Calu3 (cell line): ENCODE measurements at regions not wholly inside any gene's neighbourhood (a gene's known extent, or its start where the extent isn't known, plus 50 kb on each side); places are given as distances from the start of the nearest gene placed in this dataset.

Experiments used
- BruUV-seq: library from RNA; stranded (reverse); fragments of 400-500 nt; replicated peaks from 2 replicates; lab custom pipeline; 2021; lab: Mats Ljungman, UMichigan
- CTCF ChIA-PET: fragments of 300-600 bp; sonication (Branson Sonifier 250); formaldehyde crosslinking; loops from one replicate; lab custom pipeline; 2022; ENCODE audit warnings: antibody characterized with exemption; lab: Charles Lee
- DNase-seq: peaks from one replicate; pipeline ENCODE4 v3.0.0; 2022
- H3K27ac Mint-ChIP-seq: one replicate; pipeline ENCODE4 v1.8.0; 2022; ENCODE audit warnings: mixed read lengths; ENCODE audit not compliant: unreplicated experiment
- H3K27me3 Mint-ChIP-seq: one replicate; pipeline ENCODE4 v1.8.0; 2022; ENCODE audit warnings: mixed read lengths; ENCODE audit not compliant: unreplicated experiment
- H3K36me3 Mint-ChIP-seq: one replicate; pipeline ENCODE4 v1.8.0; 2022; ENCODE audit warnings: mild to moderate bottlenecking, moderate library complexity, mixed read lengths; ENCODE audit not compliant: insufficient read depth, unreplicated experiment
- H3K4me1 Mint-ChIP-seq: one replicate; pipeline ENCODE4 v1.8.0; 2022; ENCODE audit warnings: mild to moderate bottlenecking, low read depth, mixed read lengths; ENCODE audit not compliant: unreplicated experiment
- H3K4me3 Mint-ChIP-seq: one replicate; pipeline ENCODE4 v1.8.0; 2022; ENCODE audit warnings: mild to moderate bottlenecking, low read depth, moderate library complexity, mixed read lengths; ENCODE audit not compliant: unreplicated experiment
- H3K9me3 Mint-ChIP-seq: one replicate; pipeline ENCODE4 v1.8.0; 2022; ENCODE audit warnings: low read depth, mixed read lengths; ENCODE audit not compliant: unreplicated experiment
- intact Hi-C: fragments of 100-400 bp; cut with micrococcal nuclease; formaldehyde crosslinking; loops from one replicate; pipeline ENCODE4 v1.10.0; 2022; ENCODE audit not compliant: unreplicated experiment
- TF ChIP-seq, protein P1 (sequence below): fragments of 200-600 bp; IDR thresholded peaks from one replicate; pipeline ENCODE4 v1.8.0; 2022; ENCODE audit warnings: antibody characterized with exemption; ENCODE audit not compliant: unreplicated experiment

DNA sequence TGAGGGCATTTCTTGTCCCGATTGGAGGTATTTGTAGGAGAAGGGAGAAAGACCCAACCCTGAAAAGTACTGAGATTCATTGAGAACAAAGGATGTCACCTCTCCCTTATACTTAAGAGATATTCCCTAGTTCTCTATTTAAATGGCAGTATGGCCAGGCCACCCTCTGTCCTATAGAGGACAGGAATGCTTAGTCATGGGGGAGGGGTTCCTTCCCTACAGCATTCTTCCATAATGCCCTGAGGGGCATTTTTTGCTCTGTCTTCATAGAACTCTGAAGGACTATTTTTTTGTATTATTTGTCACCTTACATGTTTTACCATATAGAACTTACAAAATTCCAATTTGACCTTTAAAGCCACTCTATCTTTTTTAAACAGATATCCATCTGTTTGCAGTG, 176.3 kb downstream of the TMEM161B start:
- TF ChIP-seq, protein P1, sequence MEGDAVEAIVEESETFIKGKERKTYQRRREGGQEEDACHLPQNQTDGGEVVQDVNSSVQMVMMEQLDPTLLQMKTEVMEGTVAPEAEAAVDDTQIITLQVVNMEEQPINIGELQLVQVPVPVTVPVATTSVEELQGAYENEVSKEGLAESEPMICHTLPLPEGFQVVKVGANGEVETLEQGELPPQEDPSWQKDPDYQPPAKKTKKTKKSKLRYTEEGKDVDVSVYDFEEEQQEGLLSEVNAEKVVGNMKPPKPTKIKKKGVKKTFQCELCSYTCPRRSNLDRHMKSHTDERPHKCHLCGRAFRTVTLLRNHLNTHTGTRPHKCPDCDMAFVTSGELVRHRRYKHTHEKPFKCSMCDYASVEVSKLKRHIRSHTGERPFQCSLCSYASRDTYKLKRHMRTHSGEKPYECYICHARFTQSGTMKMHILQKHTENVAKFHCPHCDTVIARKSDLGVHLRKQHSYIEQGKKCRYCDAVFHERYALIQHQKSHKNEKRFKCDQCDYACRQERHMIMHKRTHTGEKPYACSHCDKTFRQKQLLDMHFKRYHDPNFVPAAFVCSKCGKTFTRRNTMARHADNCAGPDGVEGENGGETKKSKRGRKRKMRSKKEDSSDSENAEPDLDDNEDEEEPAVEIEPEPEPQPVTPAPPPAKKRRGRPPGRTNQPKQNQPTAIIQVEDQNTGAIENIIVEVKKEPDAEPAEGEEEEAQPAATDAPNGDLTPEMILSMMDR, result no peak
- no peaks in the 10 kb centered on the region for H3K36me3 Mint-ChIP-seq
- DNase-seq, result no peak

GRCh38 chr5:88090506-88090905, 178.1 kb downstream of the TMEM161B start:
- TF ChIP-seq, protein P1, result no peak
- no peaks in the 10 kb centered on the region for H3K4me1 Mint-ChIP-seq

More for the DNA sequence above, 176.3 kb downstream of the TMEM161B start:
- Mint-ChIP-seq H3K4me3 (no peak overlapping the region), H3K27ac (no peak overlapping the region), H3K9me3 (no peaks in the 10 kb centered on the region), H3K27me3 (no peaks in the 10 kb centered on the region), H3K4me1 (no peaks in the 10 kb centered on the region)
- intact Hi-C loops, result no loop called here
- CTCF ChIA-PET, result no interaction called here
- no TSS peak for BruUV-seq

DNA sequence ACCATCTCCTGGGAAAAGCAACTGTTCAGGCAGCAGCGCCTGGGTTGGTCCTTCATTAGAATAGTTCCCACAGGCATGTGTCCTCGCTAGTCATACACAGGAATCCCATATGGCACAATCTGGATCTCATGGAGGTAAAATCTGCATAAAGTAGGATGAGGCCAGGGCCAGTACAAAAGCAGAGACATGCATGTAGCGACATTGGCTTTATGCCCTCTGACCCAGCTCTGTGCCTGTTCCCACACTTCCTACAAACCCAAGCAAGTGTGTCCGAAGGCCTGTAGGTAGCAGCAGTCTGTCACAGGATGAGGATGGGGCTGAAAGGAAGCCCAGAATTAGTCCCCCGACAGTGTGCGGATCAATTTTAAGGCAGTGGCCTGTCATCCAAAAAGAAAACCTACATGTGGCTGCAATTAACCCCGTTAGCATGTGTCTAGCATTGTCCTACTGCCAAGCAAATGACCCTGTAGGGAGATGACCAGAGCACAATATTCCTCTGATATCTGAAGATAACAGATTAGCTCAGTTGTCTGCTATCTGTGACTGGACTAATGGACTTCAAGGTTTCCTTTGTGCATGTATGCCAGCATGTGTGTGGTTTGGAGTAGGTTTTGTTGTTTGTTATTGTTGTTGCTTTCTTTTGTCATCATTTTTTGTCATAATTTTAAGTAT, 178.8 kb downstream of the TMEM161B start:
- Mint-ChIP-seq H3K27ac (no peak overlapping the region), H3K27me3 (no peaks in the 10 kb centered on the region)

More at GRCh38 chr5:88090506-88090905, 178.1 kb downstream of the TMEM161B start:
- intact Hi-C loops, result no loop called here
- CTCF ChIA-PET, result no interaction called here
- Mint-ChIP-seq H3K4me3 (no peak overlapping the region), H3K36me3 (no peaks in the 10 kb centered on the region), H3K9me3 (no peaks in the 10 kb centered on the region), H3K27me3 (no peaks in the 10 kb centered on the region), H3K27ac (no peak overlapping the region)
- DNase-seq, result no peak
- BruUV-seq, result no TSS peak

GRCh38 chr5:88085462-88085861, 183.2 kb downstream of the TMEM161B start:
- no peak overlapping the region for H3K4me3 Mint-ChIP-seq
- no TSS peak for BruUV-seq

More for the DNA sequence above, 178.8 kb downstream of the TMEM161B start:
- intact Hi-C loops, result no loop called here
- Mint-ChIP-seq H3K4me1 (no peaks in the 10 kb centered on the region), H3K4me3 (no peak overlapping the region), H3K9me3 (no peaks in the 10 kb centered on the region), H3K36me3 (no peaks in the 10 kb centered on the region)
- no TSS peak for BruUV-seq
- no peak for DNase-seq
- TF ChIP-seq, protein P1, result no peak
- CTCF ChIA-PET, result interaction anchor here (0.6 kb wide), 1 partner anchor 1224 kb away, joined by 3 read pairs; no protein-coding TSS in a partner anchor

More at GRCh38 chr5:88085462-88085861, 183.2 kb downstream of the TMEM161B start:
- Mint-ChIP-seq H3K36me3 (no peaks in the 10 kb centered on the region), H3K27me3 (no peaks in the 10 kb centered on the region), H3K9me3 (no peaks in the 10 kb centered on the region), H3K4me1 (no peaks in the 10 kb centered on the region), H3K27ac (no peak overlapping the region)
- no peak for DNase-seq
- intact Hi-C loops, result no loop called here
- CTCF ChIA-PET, result no interaction called here
- TF ChIP-seq, protein P1, result no peak
